ENCODE measurements at regions not wholly inside any gene's neighbourhood (a gene's known extent, or its start where the extent isn't known, plus 50 kb on each side); places are given as distances from the start of the nearest gene placed in this dataset.

- Histone ChIP-seq H3K27me3 (replicated peaks; ENCODE audit: insufficient read depth) (no peaks in the 10 kb centered on the region), H3K36me3 (no peaks in the 10 kb centered on the region), H3K9me3 (no peaks in the 10 kb centered on the region), H3K4me1 (replicated peaks) (no peaks in the 10 kb centered on the region), H3K27ac (no peak overlapping the region), H3K4me3 (no peak overlapping the region)
- no peak for DNase-seq (ENCODE audit: low spot score)
- TF ChIP-seq POLR2AphosphoS5 (IDR thresholded peaks at IDR 0.05), result no peak
- TF ChIP-seq POLR2A (IDR thresholded peaks at IDR 0.05), result no peak
- no peak for TF ChIP-seq CTCF (IDR thresholded peaks at IDR 0.05)
- WGBS, result 90% methylated on average over 12 of the region's 12 CpGs
- intact Hi-C loops (cut with DNase I), result no loop called here
Observed at GRCh38 chr5:17424674-17425073, 73.4 kb upstream of the TAF11L2 start.

GRCh38 chr5:17425385-17426070, 72.5 kb upstream of the TAF11L2 start:
- H3K27me3 ChIP-seq (replicated peaks; ENCODE audit: insufficient read depth), result no peaks in the 10 kb centered on the region
- no peaks in the 10 kb centered on the region for H3K4me1 ChIP-seq (replicated peaks)
- no peak for DNase-seq (ENCODE audit: low spot score)
- WGBS, result 56% methylated on average over 8 of the region's 8 CpGs
- H3K4me3 ChIP-seq, result no peak overlapping the region
- H3K9me3 ChIP-seq, result no peaks in the 10 kb centered on the region
- H3K36me3 ChIP-seq, result no peaks in the 10 kb centered on the region
- no peak for TF ChIP-seq POLR2AphosphoS5 (IDR thresholded peaks at IDR 0.05)
- no peak for TF ChIP-seq POLR2A (IDR thresholded peaks at IDR 0.05)
- no peak for TF ChIP-seq CTCF (IDR thresholded peaks at IDR 0.05)
- H3K27ac ChIP-seq, result no peak overlapping the region
- intact Hi-C loops (cut with DNase I), result no loop called here

- WGBS, result 28% methylated on average over 2 of the region's 2 CpGs
- no peaks in the 10 kb centered on the region for H3K27me3 ChIP-seq (replicated peaks; ENCODE audit: insufficient read depth)
- no peak for TF ChIP-seq POLR2AphosphoS5 (IDR thresholded peaks at IDR 0.05)
- no peak overlapping the region for H3K4me3 ChIP-seq
- no peak overlapping the region for H3K27ac ChIP-seq
- no peaks in the 10 kb centered on the region for H3K4me1 ChIP-seq (replicated peaks)
- no peak for DNase-seq (ENCODE audit: low spot score)
- intact Hi-C loops (cut with DNase I), result no loop called here
- H3K36me3 ChIP-seq, result no peaks in the 10 kb centered on the region
- no peaks in the 10 kb centered on the region for H3K9me3 ChIP-seq
Observed at GRCh38 chr5:17426104-17426749, 71.8 kb upstream of the TAF11L2 start.

- H3K27ac ChIP-seq, result no peak overlapping the region
- H3K4me1 ChIP-seq (replicated peaks), result no peaks in the 10 kb centered on the region
- H3K36me3 ChIP-seq, result no peaks in the 10 kb centered on the region
- H3K4me3 ChIP-seq, result no peak overlapping the region
- H3K27me3 ChIP-seq (replicated peaks; ENCODE audit: insufficient read depth), result no peaks in the 10 kb centered on the region
- 78% methylated on average over 7 of the region's 7 CpGs for WGBS
- no peak for DNase-seq (ENCODE audit: low spot score)
- TF ChIP-seq CTCF (IDR thresholded peaks at IDR 0.05) (no peak), POLR2AphosphoS5 (IDR thresholded peaks at IDR 0.05) (no peak), POLR2A (IDR thresholded peaks at IDR 0.05) (no peak)
- intact Hi-C loops (cut with DNase I), result no loop called here
- no peaks in the 10 kb centered on the region for H3K9me3 ChIP-seq
Observed at GRCh38 chr5:17428176-17428800, 69.7 kb upstream of the TAF11L2 start.

GRCh38 chr5:17429353-17429752, 68.7 kb upstream of the TAF11L2 start:
- H3K36me3 ChIP-seq, result no peaks in the 10 kb centered on the region
- intact Hi-C loops (cut with DNase I), result no loop called here
- TF ChIP-seq CTCF (IDR thresholded peaks at IDR 0.05) (no peak), POLR2AphosphoS5 (IDR thresholded peaks at IDR 0.05) (no peak), POLR2A (IDR thresholded peaks at IDR 0.05) (no peak)
- no peak overlapping the region for H3K4me3 ChIP-seq
- H3K4me1 ChIP-seq (replicated peaks), result no peaks in the 10 kb centered on the region
- no peak overlapping the region for H3K27ac ChIP-seq
- H3K9me3 ChIP-seq, result no peaks in the 10 kb centered on the region
- no peaks in the 10 kb centered on the region for H3K27me3 ChIP-seq (replicated peaks; ENCODE audit: insufficient read depth)
- WGBS, result 74% methylated on average over 4 of the region's 4 CpGs
- no peak for DNase-seq (ENCODE audit: low spot score)

Measured in prostate gland (tissue), 2 donors.